ENCODE measurements at regions not wholly inside any gene's neighbourhood (a gene's known extent, or its start where the extent isn't known, plus 50 kb on each side); places are given as distances from the start of the nearest gene placed in this dataset.

- no peak overlapping the region for H3K27ac ChIP-seq
- H3K4me1 ChIP-seq: no peaks in the 10 kb centered on the region
- TF ChIP-seq EP300 (IDR thresholded peaks at IDR 0.05): no peak
- TF ChIP-seq, protein P1, sequence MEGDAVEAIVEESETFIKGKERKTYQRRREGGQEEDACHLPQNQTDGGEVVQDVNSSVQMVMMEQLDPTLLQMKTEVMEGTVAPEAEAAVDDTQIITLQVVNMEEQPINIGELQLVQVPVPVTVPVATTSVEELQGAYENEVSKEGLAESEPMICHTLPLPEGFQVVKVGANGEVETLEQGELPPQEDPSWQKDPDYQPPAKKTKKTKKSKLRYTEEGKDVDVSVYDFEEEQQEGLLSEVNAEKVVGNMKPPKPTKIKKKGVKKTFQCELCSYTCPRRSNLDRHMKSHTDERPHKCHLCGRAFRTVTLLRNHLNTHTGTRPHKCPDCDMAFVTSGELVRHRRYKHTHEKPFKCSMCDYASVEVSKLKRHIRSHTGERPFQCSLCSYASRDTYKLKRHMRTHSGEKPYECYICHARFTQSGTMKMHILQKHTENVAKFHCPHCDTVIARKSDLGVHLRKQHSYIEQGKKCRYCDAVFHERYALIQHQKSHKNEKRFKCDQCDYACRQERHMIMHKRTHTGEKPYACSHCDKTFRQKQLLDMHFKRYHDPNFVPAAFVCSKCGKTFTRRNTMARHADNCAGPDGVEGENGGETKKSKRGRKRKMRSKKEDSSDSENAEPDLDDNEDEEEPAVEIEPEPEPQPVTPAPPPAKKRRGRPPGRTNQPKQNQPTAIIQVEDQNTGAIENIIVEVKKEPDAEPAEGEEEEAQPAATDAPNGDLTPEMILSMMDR (IDR thresholded peaks at IDR 0.05): no peak
- TF ChIP-seq POLR2AphosphoS5 (IDR thresholded peaks at IDR 0.05): no peak
- no peak for TF ChIP-seq POLR2A (IDR thresholded peaks at IDR 0.05)
- no peak for ATAC-seq
- H3K36me3 ChIP-seq: no peaks in the 10 kb centered on the region
- no peaks in the 10 kb centered on the region for H3K9me3 ChIP-seq
- 54 to 86% methylated on average over 1 of the region's 1 CpG for WGBS, 2 donors (ENCODE audit: low coverage in 1 of 2)
- no peaks in the 10 kb centered on the region for H3K27me3 ChIP-seq
- H3K4me3 ChIP-seq: no peak overlapping the region
These were observed 1260.9 kb upstream of the NRXN1 start for GRCh38 chr2:52292801-52293200.

GRCh38 chr2:52289741-52290140 is 1257.8 kb upstream of the NRXN1 start:
- H3K36me3 ChIP-seq: no peaks in the 10 kb centered on the region
- H3K27me3 ChIP-seq: no peaks in the 10 kb centered on the region
- H3K4me3 ChIP-seq: no peak overlapping the region
- H3K9me3 ChIP-seq: no peaks in the 10 kb centered on the region
- no peak overlapping the region for H3K27ac ChIP-seq
- no peaks in the 10 kb centered on the region for H3K4me1 ChIP-seq
- ATAC-seq: no peak
- TF ChIP-seq EP300 (IDR thresholded peaks at IDR 0.05) (no peak), POLR2AphosphoS5 (IDR thresholded peaks at IDR 0.05) (no peak), POLR2A (IDR thresholded peaks at IDR 0.05) (no peak)
- TF ChIP-seq, protein P1 (IDR thresholded peaks at IDR 0.05): no peak

- Histone ChIP-seq H3K4me1 (no peaks in the 10 kb centered on the region), H3K27ac (no peak overlapping the region), H3K4me3 (no peak overlapping the region), H3K36me3 (no peaks in the 10 kb centered on the region), H3K9me3 (no peaks in the 10 kb centered on the region), H3K27me3 (no peaks in the 10 kb centered on the region)
- ATAC-seq: no peak
- TF ChIP-seq EP300 (IDR thresholded peaks at IDR 0.05): no peak
- TF ChIP-seq POLR2AphosphoS5 (IDR thresholded peaks at IDR 0.05): no peak
- TF ChIP-seq POLR2A (IDR thresholded peaks at IDR 0.05): no peak
- TF ChIP-seq, protein P1 (IDR thresholded peaks at IDR 0.05): no peak
These were observed 1256.7 kb upstream of the NRXN1 start for GRCh38 chr2:52288596-52288995.

DNA sequence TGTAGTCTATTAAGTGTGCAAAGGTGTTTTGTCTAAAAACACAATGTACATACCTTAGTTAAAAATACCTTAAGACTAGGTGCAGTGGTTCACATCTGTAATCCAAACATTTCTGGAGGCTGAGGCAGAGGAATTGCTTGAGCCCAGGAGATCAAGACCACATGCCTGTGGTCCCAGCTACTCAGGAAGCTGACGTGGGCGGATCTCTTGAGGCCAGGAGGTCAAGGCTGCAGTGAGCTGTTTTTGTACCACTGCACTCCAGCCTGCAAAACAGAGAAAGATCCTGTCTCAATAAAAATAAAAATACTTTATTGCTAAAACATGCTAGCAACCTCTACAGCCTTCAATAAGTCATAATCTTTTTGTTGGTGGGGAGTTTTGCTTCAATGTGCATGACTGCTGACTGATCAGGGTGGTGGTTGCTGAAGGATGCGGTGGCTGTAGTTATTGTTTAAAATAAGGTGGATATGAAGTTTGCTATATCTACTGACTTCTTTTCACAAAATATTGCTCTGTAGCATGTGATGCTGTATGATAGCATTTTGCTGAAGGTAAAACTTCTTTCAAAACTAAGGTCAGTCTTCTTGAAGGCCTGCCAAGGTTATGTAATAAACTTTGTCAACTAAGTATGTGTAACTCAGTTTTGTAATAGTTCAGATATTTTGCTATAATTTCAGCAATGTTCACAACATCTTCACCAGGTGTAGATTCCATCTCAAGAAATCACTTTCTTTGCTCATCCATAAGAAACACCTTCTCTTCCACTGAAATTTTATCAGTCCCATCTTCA is 1238.0 kb upstream of the NRXN1 start:
- Histone ChIP-seq H3K4me3 (no peak overlapping the region), H3K36me3 (no peaks in the 10 kb centered on the region), H3K4me1 (no peaks in the 10 kb centered on the region), H3K27me3 (no peaks in the 10 kb centered on the region), H3K27ac (no peak overlapping the region), H3K9me3 (peaks cover 0 to 21% (median 0%) of the 10 kb centered on the region in 3 donors)
- TF ChIP-seq POLR2AphosphoS5 (IDR thresholded peaks at IDR 0.05) (no peak), POLR2A (IDR thresholded peaks at IDR 0.05) (no peak)
- TF ChIP-seq, protein P1 (IDR thresholded peaks at IDR 0.05): no peak
- ATAC-seq: no peak
- WGBS, 2 donors (ENCODE audit: low coverage in 1 of 2): 55 to 91% methylated on average over 2 to 3 of the region's 3 CpGs

GRCh38 chr2:52264911-52265310 is 1233.0 kb upstream of the NRXN1 start:
- Histone ChIP-seq H3K27ac (no peak overlapping the region), H3K4me3 (no peak overlapping the region), H3K36me3 (no peaks in the 10 kb centered on the region), H3K4me1 (no peaks in the 10 kb centered on the region), H3K9me3 (no peaks in the 10 kb centered on the region), H3K27me3 (no peaks in the 10 kb centered on the region)
- TF ChIP-seq, protein P1 (IDR thresholded peaks at IDR 0.05): no peak
- no peak for TF ChIP-seq EP300 (IDR thresholded peaks at IDR 0.05)
- TF ChIP-seq POLR2A (IDR thresholded peaks at IDR 0.05): no peak
- TF ChIP-seq POLR2AphosphoS5 (IDR thresholded peaks at IDR 0.05): no peak
- ATAC-seq: no peak
- 83 to 95% methylated on average over 2 of the region's 2 CpGs for WGBS, 2 donors (ENCODE audit: low coverage in 1 of 2)
